Activated CD8-positive, alpha-beta T cell treated with anti-CD3 and anti-CD28 coated beads, Interleukin-2, amount 10 ng/mL, durations not matched to agents 7 days and 5 days (primary cell): ENCODE measurements at regions not wholly inside any gene's neighbourhood (a gene's known extent, or its start where the extent isn't known, plus 50 kb on each side); places are given as distances from the start of the nearest gene placed in this dataset.

Experiments
- ATAC-seq: fragments of 150-1000 bp; cut with Tn5 transposase; one replicate; pipeline ENCODE4 v1.10.0; 2021; ENCODE audit warnings: moderate library complexity
- CTCF ChIA-PET: fragments of 350-600 bp; sonication (Branson Sonifier 250); formaldehyde crosslinking; loops from one replicate; lab custom pipeline; 2021; ENCODE audit warnings: antibody characterized with exemption; lab: Charles Lee
- POLR2A ChIA-PET: fragments of 350-600 bp; sonication (Branson Sonifier 250); formaldehyde crosslinking; loops from one replicate; lab custom pipeline; 2021; ENCODE audit warnings: antibody characterized with exemption; lab: Charles Lee
- DNase-seq: peaks from one replicate; pipeline ENCODE4 v3.0.0-alpha.2; 2020
- H3K27ac Mint-ChIP-seq: one replicate; pipeline ENCODE4 v1.8.0; 2021; ENCODE audit warnings: mild to moderate bottlenecking, mixed read lengths
- H3K27me3 Mint-ChIP-seq: one replicate; pipeline ENCODE4 v1.8.0; 2021; ENCODE audit warnings: low read depth, mixed read lengths
- H3K36me3 Mint-ChIP-seq: one replicate; pipeline ENCODE4 v1.8.0; 2021; ENCODE audit warnings: low read depth, mixed read lengths
- H3K4me1 Mint-ChIP-seq: one replicate; pipeline ENCODE4 v1.8.0; 2021; ENCODE audit warnings: low read depth, mixed read lengths
- H3K4me3 Mint-ChIP-seq: one replicate; pipeline ENCODE4 v1.8.0; 2021; ENCODE audit warnings: mild to moderate bottlenecking, mixed read lengths
- H3K9me3 Mint-ChIP-seq: one replicate; pipeline ENCODE4 v1.8.0; 2022; ENCODE audit warnings: mixed read lengths; ENCODE audit not compliant: insufficient read depth

DNA sequence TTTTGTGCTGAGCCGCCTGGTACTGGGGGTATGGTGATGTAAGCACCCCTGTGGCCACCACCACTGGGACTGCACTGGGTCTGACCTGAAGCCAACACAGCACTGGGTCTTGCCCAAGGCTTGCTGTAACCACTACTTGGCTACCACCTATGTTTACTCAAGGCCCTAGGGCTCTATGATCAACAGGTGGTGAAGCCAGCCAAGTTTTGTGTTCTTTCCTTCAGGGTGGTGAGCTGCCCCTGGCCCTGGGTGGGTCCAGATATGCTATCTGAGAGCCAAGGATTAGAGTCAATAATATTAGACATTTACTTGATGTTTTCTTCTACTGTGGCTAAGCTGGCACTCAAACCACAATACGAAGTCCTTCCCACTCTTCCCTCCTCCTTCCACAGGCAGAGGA lies 55.1 kb upstream of the PAGE4 start:
- ATAC-seq (no peak), DNase-seq (no peak)
- ChIA-PET POLR2A (no interaction called here), CTCF (no interaction called here)
- no peaks in the 10 kb centered on the region for H3K36me3 Mint-ChIP-seq
- no peak overlapping the region for H3K27ac Mint-ChIP-seq
- H3K4me3 Mint-ChIP-seq: no peak overlapping the region
- peaks cover 10% of the 10 kb centered on the region for H3K27me3 Mint-ChIP-seq
- no peaks in the 10 kb centered on the region for H3K9me3 Mint-ChIP-seq
- H3K4me1 Mint-ChIP-seq: no peaks in the 10 kb centered on the region

DNA sequence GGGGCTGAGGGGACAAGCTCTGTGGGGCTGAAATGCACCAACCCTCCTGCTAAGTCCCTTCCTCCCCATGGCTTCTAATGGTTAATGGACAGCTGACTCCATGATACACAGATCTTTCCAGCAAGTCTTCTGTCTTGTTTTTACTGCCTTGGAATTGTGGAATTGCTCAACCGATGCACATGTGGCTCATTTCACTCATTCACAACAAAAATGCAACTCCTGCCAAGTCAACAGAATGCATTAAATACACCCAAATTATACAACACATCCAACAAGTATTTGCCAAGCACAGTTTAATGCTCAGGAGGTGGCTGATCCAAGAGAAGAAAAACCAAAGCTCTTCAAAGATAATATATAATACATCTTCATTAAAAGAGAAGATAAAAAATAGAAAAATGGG lies 61.9 kb upstream of the PAGE4 start:
- no peak overlapping the region for H3K27ac Mint-ChIP-seq
- H3K36me3 Mint-ChIP-seq: no peaks in the 10 kb centered on the region
- ChIA-PET CTCF (no interaction called here), POLR2A (no interaction called here)
- no peaks in the 10 kb centered on the region for H3K9me3 Mint-ChIP-seq
- no peak for ATAC-seq
- no peak for DNase-seq
- no peaks in the 10 kb centered on the region for H3K4me1 Mint-ChIP-seq
- H3K27me3 Mint-ChIP-seq: peaks cover 12% of the 10 kb centered on the region
- no peak overlapping the region for H3K4me3 Mint-ChIP-seq

DNA sequence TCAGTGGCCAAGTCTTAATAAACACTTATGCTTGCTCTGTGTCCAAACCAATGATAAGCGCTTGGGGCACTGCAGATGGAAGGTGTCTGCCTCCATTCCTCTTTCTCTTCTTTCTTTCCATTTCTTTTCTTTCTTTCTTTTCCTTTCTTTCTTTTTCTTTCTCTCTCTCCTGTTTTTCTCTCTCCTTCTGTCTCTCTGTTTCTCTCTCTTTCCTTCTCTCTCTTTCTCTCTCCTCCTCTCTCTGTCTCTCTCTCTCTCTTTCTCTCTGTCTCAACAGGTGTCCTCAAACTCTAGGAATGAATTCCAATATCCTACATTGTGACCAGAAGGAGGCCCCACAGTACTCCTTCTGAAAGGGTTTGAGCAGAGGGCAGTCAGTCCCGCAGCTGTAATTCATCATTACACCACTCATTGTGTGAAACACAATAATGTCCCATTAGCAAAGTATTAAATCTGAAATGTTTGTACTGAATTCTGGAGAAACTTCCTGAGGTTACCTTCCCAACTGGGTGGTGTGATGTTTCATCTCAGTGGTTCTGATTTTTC lies 66.5 kb upstream of the PAGE1 start:
- no peak overlapping the region for H3K4me3 Mint-ChIP-seq
- DNase-seq: no peak
- H3K27me3 Mint-ChIP-seq: peaks cover 4% of the 10 kb centered on the region
- H3K9me3 Mint-ChIP-seq: no peaks in the 10 kb centered on the region
- POLR2A ChIA-PET: no interaction called here
- H3K4me1 Mint-ChIP-seq: no peaks in the 10 kb centered on the region
- CTCF ChIA-PET: interaction anchor here (1.2 to 1.6 kb wide), 3 partner anchors 24 to 115 kb away, joined by 3 to 9 read pairs (median 4); no protein-coding TSS in a partner anchor
- H3K36me3 Mint-ChIP-seq: no peaks in the 10 kb centered on the region
- ATAC-seq: no peak
- H3K27ac Mint-ChIP-seq: no peak overlapping the region

DNA sequence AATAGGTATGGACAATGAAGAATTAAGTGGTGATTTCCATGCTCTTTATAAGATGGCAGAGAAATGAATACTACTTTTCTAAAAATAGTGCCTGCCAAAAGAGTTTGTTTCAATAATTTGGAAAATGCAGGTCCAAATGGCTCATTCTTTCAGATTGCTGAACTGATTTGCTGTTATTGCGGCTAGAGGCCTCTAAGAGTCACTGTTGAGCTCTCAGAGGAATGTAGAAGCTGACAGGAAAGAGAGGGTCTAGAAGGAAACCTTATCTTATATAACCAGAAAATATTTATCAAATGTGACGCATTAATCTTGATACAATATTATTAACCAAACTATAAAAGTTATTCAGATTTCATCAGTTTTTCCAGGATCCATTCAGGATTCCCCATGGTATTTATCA lies 65.7 kb upstream of the PAGE1 start:
- ChIA-PET POLR2A (no interaction called here), CTCF (interaction anchor here (0.7 to 1.6 kb wide), 6 partner anchors 23 to 568 kb away, joined by 3 to 9 read pairs (median 4); no protein-coding TSS in a partner anchor)
- H3K27ac Mint-ChIP-seq: no peak overlapping the region
- DNase-seq (peak; percentile 22), ATAC-seq (no peak)
- H3K27me3 Mint-ChIP-seq: peaks cover 7% of the 10 kb centered on the region
- no peaks in the 10 kb centered on the region for H3K4me1 Mint-ChIP-seq
- no peaks in the 10 kb centered on the region for H3K36me3 Mint-ChIP-seq
- H3K4me3 Mint-ChIP-seq: no peak overlapping the region
- no peaks in the 10 kb centered on the region for H3K9me3 Mint-ChIP-seq

DNA sequence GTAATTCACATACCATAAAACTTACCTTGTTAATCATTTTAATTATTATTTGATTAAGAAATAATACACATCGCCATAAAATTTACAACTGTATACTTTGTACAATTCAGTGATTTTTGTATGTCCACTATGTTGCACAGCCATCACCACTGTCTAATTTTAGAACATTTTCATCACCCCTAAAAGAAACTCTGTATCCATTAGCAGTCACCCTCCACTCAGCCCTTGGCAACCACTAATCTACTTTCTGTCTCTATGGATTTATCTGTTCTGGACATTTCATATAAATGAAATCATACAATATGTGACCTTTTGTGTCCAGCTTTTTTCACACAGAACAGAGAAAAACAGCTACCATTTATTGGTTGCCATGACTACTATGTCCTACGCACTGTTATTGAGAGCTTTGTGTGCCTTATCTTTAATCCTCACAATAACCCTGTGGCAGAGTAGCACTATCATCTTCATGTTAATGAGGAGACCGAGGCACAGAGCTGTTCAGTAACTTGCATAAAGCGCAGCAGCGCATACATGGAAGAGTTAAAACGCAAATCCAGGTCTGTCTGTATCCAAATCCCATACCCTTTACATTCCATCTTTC lies 64.6 kb upstream of the PAGE1 start:
- DNase-seq (no peak), ATAC-seq (no peak)
- Mint-ChIP-seq H3K27me3 (peaks cover 13% of the 10 kb centered on the region), H3K27ac (no peak overlapping the region), H3K4me3 (no peak overlapping the region), H3K4me1 (no peaks in the 10 kb centered on the region), H3K9me3 (no peaks in the 10 kb centered on the region), H3K36me3 (no peaks in the 10 kb centered on the region)
- CTCF ChIA-PET: interaction anchor here (1.2 to 1.6 kb wide), 4 partner anchors 113 to 524 kb away, joined by 3 to 9 read pairs (median 6); no protein-coding TSS in a partner anchor
- POLR2A ChIA-PET: no interaction called here

DNA sequence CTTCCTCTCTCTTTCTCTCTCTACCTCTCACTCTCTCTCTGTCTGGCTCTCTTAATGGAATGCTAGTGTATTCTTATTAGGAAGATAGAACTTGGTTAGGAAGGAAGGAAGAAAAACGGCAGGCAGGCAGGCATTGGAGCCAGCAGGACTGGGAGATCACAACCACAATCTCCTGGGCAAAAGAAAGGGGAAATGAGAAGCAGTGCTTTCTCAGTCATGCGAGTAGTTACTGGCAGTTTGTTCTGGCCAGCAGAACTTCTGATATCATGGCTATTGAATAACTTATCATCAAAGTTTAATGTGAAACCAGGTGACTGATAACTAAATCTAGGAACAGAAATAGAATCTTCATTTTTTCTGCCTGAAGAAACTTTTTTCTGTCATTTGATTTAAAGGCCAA lies 60.9 kb upstream of the PAGE1 start:
- Mint-ChIP-seq H3K36me3 (no peaks in the 10 kb centered on the region), H3K27me3 (peaks cover 11% of the 10 kb centered on the region), H3K27ac (no peak overlapping the region), H3K9me3 (no peaks in the 10 kb centered on the region), H3K4me1 (no peaks in the 10 kb centered on the region), H3K4me3 (no peak overlapping the region)
- ChIA-PET POLR2A (no interaction called here), CTCF (no interaction called here)
- DNase-seq (no peak), ATAC-seq (no peak)

DNA sequence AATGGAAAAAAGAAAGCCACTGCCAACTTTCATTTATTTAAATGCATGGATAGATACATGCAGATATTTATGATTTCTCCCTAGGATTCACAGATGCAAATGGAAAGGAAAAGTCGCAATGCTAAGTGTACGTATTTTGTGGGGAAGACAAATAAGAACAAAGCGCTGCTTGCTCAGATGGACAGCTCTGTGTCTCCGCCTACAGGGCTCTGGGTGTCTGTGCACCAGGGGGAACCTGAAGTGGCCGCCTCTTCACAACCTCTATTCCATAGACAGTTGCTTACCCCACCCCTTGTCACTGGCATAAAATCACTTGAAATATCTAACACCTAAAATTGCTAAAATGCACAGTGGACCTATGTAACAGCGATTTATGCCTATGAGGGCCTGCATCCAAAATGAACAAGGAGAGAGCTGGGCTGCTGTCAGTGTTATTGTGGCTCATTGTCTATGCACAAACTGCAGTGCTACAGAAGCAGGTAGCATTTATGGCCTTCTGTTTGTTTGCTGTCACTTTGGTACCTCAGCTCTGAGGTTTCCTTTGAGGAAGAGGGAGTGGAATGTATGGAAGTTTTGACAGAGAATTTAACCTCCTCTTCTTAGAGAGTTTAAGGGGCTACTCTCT lies 58.6 kb upstream of the PAGE1 start:
- ATAC-seq (peak; percentile 55), DNase-seq (peak; percentile 60)
- Mint-ChIP-seq H3K27me3 (peaks cover 17% of the 10 kb centered on the region), H3K27ac (no peak overlapping the region), H3K9me3 (no peaks in the 10 kb centered on the region), H3K36me3 (no peaks in the 10 kb centered on the region), H3K4me3 (no peak overlapping the region), H3K4me1 (no peaks in the 10 kb centered on the region)
- CTCF ChIA-PET: interaction anchor here (0.9 to 2.4 kb wide), 6 partner anchors 11 to 563 kb away, joined by 3 to 11 read pairs (median 4); no protein-coding TSS in a partner anchor
- POLR2A ChIA-PET: no interaction called here

DNA sequence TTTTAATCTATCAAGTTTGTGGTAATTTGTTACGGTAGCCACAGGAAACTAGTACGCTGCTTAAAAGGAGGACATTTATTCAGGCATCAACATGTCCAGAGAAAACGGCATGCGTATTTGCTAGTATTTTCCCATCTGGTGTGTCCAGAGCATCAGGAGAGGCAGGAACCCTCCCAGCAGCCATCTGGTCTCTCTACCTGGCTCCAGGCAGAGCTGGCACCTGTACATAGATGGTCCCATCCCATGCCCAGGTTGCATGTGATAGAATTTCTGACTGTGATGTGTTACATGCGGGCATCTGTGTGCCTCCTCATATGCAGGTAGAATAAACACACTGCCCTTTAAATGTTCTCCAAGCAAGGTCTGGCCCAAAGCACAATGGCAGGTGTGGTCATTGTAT lies 57.9 kb upstream of the PAGE1 start:
- no peaks in the 10 kb centered on the region for H3K9me3 Mint-ChIP-seq
- ATAC-seq (no peak), DNase-seq (no peak)
- H3K27me3 Mint-ChIP-seq: peaks cover 19% of the 10 kb centered on the region
- H3K27ac Mint-ChIP-seq: no peak overlapping the region
- ChIA-PET POLR2A (no interaction called here), CTCF (interaction anchor here (0.9 to 2.4 kb wide), 5 partner anchors 11 to 563 kb away, joined by 4 to 11 read pairs (median 4); no protein-coding TSS in a partner anchor)
- H3K36me3 Mint-ChIP-seq: no peaks in the 10 kb centered on the region
- no peak overlapping the region for H3K4me3 Mint-ChIP-seq
- no peaks in the 10 kb centered on the region for H3K4me1 Mint-ChIP-seq

DNA sequence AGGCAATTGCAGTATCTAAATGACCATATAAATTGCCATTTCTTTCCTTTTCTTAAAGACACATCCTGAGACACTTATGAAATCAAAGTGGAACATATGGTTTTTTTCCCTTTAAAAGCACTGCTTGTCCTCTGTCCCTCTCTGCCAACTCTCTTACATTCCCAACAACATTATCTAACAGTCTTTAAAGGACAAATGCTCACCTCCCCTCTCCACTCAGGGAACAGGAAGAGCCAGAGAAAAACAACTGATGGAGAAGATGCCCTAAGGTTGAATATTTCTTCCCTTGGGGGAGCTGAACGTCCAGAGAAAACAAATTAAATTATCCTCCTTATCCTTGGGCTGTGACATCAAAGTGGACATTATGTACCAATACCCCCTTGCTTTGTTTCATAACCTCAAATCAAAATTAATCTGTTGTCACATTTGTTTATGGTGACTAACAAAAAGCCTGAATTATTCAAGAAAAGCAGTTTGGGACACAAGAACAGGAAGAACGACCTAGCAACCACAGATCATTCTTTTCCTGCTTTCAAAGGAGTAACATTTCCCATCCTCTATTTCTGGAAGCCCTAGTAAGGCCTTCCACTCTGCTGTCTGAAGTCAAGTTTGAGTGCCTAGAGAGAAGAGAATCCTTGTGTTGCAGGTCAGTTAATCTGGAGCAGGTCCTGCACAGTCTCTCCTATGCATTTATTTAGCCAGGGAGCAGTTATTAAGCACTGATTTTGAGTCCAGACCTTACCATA lies 52.6 kb upstream of the PAGE1 start:
- Mint-ChIP-seq H3K36me3 (no peaks in the 10 kb centered on the region), H3K4me3 (no peak overlapping the region), H3K4me1 (no peaks in the 10 kb centered on the region), H3K9me3 (no peaks in the 10 kb centered on the region), H3K27me3 (peaks cover 28% of the 10 kb centered on the region), H3K27ac (no peak overlapping the region)
- ATAC-seq (no peak), DNase-seq (no peak)
- ChIA-PET POLR2A (no interaction called here), CTCF (no interaction called here)

DNA sequence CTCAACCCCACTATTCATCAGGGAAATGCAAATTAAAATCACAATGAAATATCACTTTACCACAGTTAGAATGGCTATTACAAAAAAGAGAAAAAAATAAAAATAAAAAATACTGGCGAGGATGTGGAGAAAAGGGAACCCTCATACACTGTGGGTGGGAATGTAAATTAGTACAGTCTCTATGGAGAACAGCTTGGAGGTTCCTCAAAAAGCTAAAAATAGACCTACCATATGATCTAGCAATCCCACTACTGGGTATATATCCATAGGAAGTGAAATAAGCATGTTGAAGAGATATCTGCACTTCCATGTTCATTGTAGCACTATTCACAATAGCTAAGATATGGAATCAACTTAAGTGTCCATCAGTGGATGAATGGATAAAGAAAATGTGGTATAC lies 50.5 kb upstream of the PAGE1 start:
- no peak for DNase-seq
- H3K36me3 Mint-ChIP-seq: no peaks in the 10 kb centered on the region
- no peaks in the 10 kb centered on the region for H3K9me3 Mint-ChIP-seq
- no peak for ATAC-seq
- POLR2A ChIA-PET: no interaction called here
- H3K27me3 Mint-ChIP-seq: peaks cover 30% of the 10 kb centered on the region
- H3K4me1 Mint-ChIP-seq: no peaks in the 10 kb centered on the region
- H3K4me3 Mint-ChIP-seq: no peak overlapping the region
- CTCF ChIA-PET: no interaction called here
- no peak overlapping the region for H3K27ac Mint-ChIP-seq
